ENCODE measurements at regions not wholly inside any gene's neighbourhood (a gene's known extent, or its start where the extent isn't known, plus 50 kb on each side); places are given as distances from the start of the nearest gene placed in this dataset.

DNA sequence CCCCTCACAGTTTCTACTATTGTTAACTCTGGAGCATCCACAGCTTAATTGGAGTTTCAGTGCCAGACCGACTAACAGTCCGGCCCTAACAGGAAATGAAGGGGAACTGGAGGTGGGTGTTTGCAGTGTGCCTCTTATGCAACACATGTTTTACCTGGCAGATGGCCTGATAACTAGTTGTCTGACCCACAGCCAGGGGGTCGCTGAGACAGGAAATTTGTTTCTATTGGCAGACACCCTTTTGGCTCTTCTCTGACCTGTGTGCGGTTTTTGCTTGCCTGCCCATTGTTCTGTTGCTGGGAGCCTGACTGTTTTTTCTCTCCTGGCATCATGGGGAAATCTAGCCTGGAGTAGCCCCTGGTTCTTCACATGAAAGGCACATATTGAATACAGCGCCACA lies 1329.8 kb downstream of the DSC3 start:
- H3K4me2 ChIP-seq = no peak overlapping the region

DNA sequence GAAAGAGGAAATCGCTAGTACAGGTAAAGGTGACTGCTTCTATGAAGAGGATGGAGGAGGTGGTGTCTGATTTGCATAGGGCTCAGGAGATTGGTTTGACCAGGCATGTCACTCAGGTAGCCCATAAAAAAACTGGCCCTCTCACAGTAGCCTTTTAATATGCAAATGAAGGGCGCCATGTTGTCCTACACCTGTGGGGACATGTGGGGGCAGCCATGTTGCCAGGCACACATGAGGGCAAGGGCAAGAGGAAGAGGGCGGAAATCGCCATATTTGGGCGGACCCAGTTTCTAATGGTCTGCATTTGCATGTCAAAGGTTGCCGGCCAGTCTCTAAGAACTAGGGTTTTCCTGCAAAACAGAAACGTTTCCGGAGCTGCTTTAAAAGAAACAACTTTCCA lies 1330.6 kb downstream of the DSC3 start:
- no peak for TF ChIP-seq Cebpa-rat (IDR thresholded peaks at IDR 0.05)
- Histone ChIP-seq H3K9ac (no peak overlapping the region), H3K27me3 (no peaks in the 10 kb centered on the region), H3K9me3 (no peaks in the 10 kb centered on the region), H3K27ac (no peak overlapping the region), H3K4me3 (no peak overlapping the region), H3K4me2 (no peak overlapping the region), H3K36me3 (no peaks in the 10 kb centered on the region), H4K20me1 (no peaks in the 10 kb centered on the region), H3K4me1 (peaks cover 5% of the 10 kb centered on the region)

More for the DNA sequence above, 1329.8 kb downstream of the DSC3 start:
- Histone ChIP-seq H3K9ac (no peak overlapping the region), H3K9me3 (no peaks in the 10 kb centered on the region), H4K20me1 (no peaks in the 10 kb centered on the region), H3K4me3 (no peak overlapping the region), H3K4me1 (peaks cover 5% of the 10 kb centered on the region), H3K36me3 (no peaks in the 10 kb centered on the region), H3K27me3 (no peaks in the 10 kb centered on the region), H3K27ac (no peak overlapping the region)
- TF ChIP-seq Cebpa-rat (IDR thresholded peaks at IDR 0.05) = no peak

GRCh38 chr18:29693334-29693733 lies 1349.2 kb downstream of the DSC3 start:
- H3K4me1 ChIP-seq = no peaks in the 10 kb centered on the region

DNA sequence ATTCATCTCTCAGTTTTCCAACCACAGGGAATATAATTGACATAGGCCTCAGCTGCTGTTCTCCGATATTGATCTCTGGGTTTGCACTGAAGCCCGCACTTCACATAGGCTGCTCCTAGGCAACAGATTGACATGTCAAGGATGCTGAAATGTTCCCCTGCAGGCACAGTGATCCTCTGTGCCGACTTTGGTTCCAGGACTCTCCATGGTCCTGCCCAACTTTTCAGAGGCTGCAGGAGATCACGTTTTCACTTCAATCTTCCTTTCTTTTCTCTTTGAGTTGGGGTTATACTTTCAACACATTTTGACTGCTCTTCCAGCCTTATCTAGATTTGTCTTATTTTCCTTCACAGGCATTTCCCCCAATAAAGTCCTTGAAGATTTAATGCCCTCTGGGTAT lies 1361.0 kb downstream of the DSC3 start:
- no peak overlapping the region for H3K4me2 ChIP-seq

More at GRCh38 chr18:29693334-29693733, 1349.2 kb downstream of the DSC3 start:
- H4K20me1 ChIP-seq = no peaks in the 10 kb centered on the region
- H3K9me3 ChIP-seq = no peaks in the 10 kb centered on the region
- no peaks in the 10 kb centered on the region for H3K27me3 ChIP-seq
- no peaks in the 10 kb centered on the region for H3K36me3 ChIP-seq
- no peak for TF ChIP-seq Cebpa-rat (IDR thresholded peaks at IDR 0.05)
- no peak overlapping the region for H3K27ac ChIP-seq
- H3K4me2 ChIP-seq = no peak overlapping the region
- H3K4me3 ChIP-seq = no peak overlapping the region
- no peak overlapping the region for H3K9ac ChIP-seq

GRCh38 chr18:29664278-29665036 lies 1378.1 kb downstream of the DSC3 start:
- no peaks in the 10 kb centered on the region for H3K9me3 ChIP-seq
- H3K4me3 ChIP-seq = no peak overlapping the region
- H3K4me2 ChIP-seq = no peak overlapping the region
- no peaks in the 10 kb centered on the region for H3K4me1 ChIP-seq
- H3K27ac ChIP-seq = no peak overlapping the region
- H3K9ac ChIP-seq = no peak overlapping the region
- no peaks in the 10 kb centered on the region for H3K36me3 ChIP-seq
- no peaks in the 10 kb centered on the region for H4K20me1 ChIP-seq
- no peak for TF ChIP-seq Cebpa-rat (IDR thresholded peaks at IDR 0.05)
- no peaks in the 10 kb centered on the region for H3K27me3 ChIP-seq

More for the DNA sequence above, 1361.0 kb downstream of the DSC3 start:
- H4K20me1 ChIP-seq = no peaks in the 10 kb centered on the region
- no peaks in the 10 kb centered on the region for H3K27me3 ChIP-seq
- H3K36me3 ChIP-seq = no peaks in the 10 kb centered on the region
- no peak overlapping the region for H3K27ac ChIP-seq
- no peak overlapping the region for H3K9ac ChIP-seq
- no peak overlapping the region for H3K4me3 ChIP-seq
- no peak for TF ChIP-seq Cebpa-rat (IDR thresholded peaks at IDR 0.05)
- no peaks in the 10 kb centered on the region for H3K4me1 ChIP-seq
- no peaks in the 10 kb centered on the region for H3K9me3 ChIP-seq

DNA sequence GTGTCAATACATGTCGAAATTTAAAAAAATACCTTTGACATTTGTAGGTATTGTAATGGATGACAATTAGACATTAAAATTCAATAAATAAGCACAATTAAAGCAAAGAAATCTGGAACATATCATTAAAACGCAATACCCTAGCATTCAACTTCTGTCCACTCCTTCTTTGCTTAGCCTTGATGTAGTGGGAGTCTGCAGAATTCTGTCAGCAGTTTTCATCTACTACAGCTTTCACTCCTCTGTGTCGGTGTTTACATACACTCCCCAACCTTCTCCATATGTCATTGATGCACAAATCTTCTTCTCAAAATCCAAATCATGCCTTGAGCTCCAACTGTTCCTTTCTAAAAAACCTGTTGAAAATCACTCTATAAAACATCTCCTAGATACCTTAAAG lies 1380.6 kb downstream of the DSC3 start:
- TF ChIP-seq Cebpa-rat (IDR thresholded peaks at IDR 0.05) = no peak
- Histone ChIP-seq H3K27ac (no peak overlapping the region), H4K20me1 (no peaks in the 10 kb centered on the region), H3K4me3 (no peak overlapping the region), H3K9me3 (no peaks in the 10 kb centered on the region), H3K4me2 (no peak overlapping the region), H3K9ac (no peak overlapping the region), H3K27me3 (no peaks in the 10 kb centered on the region), H3K36me3 (no peaks in the 10 kb centered on the region), H3K4me1 (no peaks in the 10 kb centered on the region)

- H3K27me3 ChIP-seq = no peaks in the 10 kb centered on the region
- TF ChIP-seq Cebpa-rat (IDR thresholded peaks at IDR 0.05) = no peak
Measured at GRCh38 chr18:29660777-29661176, 1381.8 kb downstream of the DSC3 start.

GRCh38 chr18:29653671-29654215 lies 1388.8 kb downstream of the DSC3 start:
- H3K9me3 ChIP-seq = no peaks in the 10 kb centered on the region
- H3K4me2 ChIP-seq = no peak overlapping the region
- no peaks in the 10 kb centered on the region for H3K36me3 ChIP-seq
- no peak overlapping the region for H3K4me3 ChIP-seq
- no peak for TF ChIP-seq Cebpa-rat (IDR thresholded peaks at IDR 0.05)
- no peak overlapping the region for H3K9ac ChIP-seq
- H3K27ac ChIP-seq = no peak overlapping the region
- no peaks in the 10 kb centered on the region for H3K4me1 ChIP-seq
- no peaks in the 10 kb centered on the region for H4K20me1 ChIP-seq
- H3K27me3 ChIP-seq = no peaks in the 10 kb centered on the region

More at GRCh38 chr18:29660777-29661176, 1381.8 kb downstream of the DSC3 start:
- no peaks in the 10 kb centered on the region for H3K36me3 ChIP-seq
- no peaks in the 10 kb centered on the region for H3K9me3 ChIP-seq
- no peak overlapping the region for H3K4me3 ChIP-seq
- H4K20me1 ChIP-seq = no peaks in the 10 kb centered on the region
- H3K27ac ChIP-seq = no peak overlapping the region
- H3K4me1 ChIP-seq = no peaks in the 10 kb centered on the region
- no peak overlapping the region for H3K4me2 ChIP-seq
- H3K9ac ChIP-seq = no peak overlapping the region

DNA sequence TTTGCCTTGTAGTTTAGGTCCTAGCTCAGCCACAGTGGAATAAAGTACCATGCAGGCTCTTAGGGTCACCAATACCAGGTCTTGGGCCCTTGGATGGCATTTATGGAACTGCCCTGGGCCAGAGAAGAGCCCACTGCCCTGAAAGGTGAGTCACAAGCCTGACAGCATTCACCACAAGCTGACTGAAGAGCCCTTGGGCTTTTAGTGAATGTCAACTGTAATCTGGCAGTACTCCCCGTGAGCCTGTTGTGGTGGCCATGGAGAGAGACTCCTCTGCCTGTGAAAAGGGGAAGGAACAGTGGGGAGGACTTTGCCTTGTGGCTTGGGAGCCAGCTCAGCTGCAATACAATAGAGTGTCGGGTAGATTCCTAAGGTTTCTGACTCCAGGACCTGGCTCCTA lies 1389.7 kb downstream of the DSC3 start:
- no peaks in the 10 kb centered on the region for H3K27me3 ChIP-seq
- H4K20me1 ChIP-seq = no peaks in the 10 kb centered on the region
- H3K27ac ChIP-seq = no peak overlapping the region
- H3K4me1 ChIP-seq = no peaks in the 10 kb centered on the region
- no peak for TF ChIP-seq Cebpa-rat (IDR thresholded peaks at IDR 0.05)
- no peaks in the 10 kb centered on the region for H3K9me3 ChIP-seq
- H3K4me3 ChIP-seq = no peak overlapping the region
- H3K9ac ChIP-seq = no peak overlapping the region
- no peaks in the 10 kb centered on the region for H3K36me3 ChIP-seq
- no peak overlapping the region for H3K4me2 ChIP-seq

DNA sequence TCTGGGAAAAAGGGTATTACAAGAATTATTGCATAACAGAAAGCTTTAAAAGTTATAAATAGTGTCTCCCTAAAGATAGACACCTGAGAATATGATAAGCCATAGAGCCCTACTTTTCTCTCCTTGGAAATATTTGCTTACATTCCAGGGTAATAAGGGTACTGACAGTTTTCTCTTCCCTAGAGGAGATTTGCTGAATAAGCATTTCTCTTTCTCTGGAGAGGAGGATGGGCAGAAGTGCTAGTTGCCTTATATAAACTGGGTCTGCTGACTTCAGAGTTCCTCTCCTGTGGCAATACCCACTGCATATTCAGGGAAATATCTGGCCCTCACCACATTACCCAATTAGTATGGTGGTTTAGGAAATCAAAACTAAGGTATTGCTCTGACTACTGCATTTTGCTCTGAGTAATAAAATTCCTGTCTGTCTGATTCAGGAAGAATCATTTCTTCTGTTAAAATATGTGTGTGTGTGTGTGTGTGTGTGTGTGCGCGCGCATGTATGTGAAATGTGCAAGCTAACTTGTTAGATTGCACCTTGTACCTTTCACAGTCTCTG lies 1391.3 kb downstream of the DSC3 start:
- Histone ChIP-seq H4K20me1 (no peaks in the 10 kb centered on the region), H3K4me1 (no peaks in the 10 kb centered on the region), H3K4me3 (no peak overlapping the region), H3K27ac (no peak overlapping the region), H3K9me3 (no peaks in the 10 kb centered on the region), H3K27me3 (no peaks in the 10 kb centered on the region), H3K9ac (no peak overlapping the region), H3K36me3 (no peaks in the 10 kb centered on the region), H3K4me2 (no peak overlapping the region)
- no peak for TF ChIP-seq Cebpa-rat (IDR thresholded peaks at IDR 0.05)
